Sciatic nerve (tissue), 2 donors: ENCODE measurements at regions not wholly inside any gene's neighbourhood (a gene's known extent, or its start where the extent isn't known, plus 50 kb on each side); places are given as distances from the start of the nearest gene placed in this dataset.

Experiments
- ATAC-seq: fragments of 200-7000 bp; cut with Tn5 transposase; one replicate; pipeline ENCODE4 v1.9.1; 2020; ENCODE audit warnings: mild to moderate bottlenecking, moderate library complexity
- DNase-seq: peaks from one replicate; pipeline ENCODE4 v3.0.0-alpha.2; 2020; ENCODE audit warnings: low spot score
- intact Hi-C: fragments of 100-400 bp; cut with DNase I; formaldehyde crosslinking; loops from one replicate; pipeline ENCODE4 v1.14.2; 2022
- donor health status: DM: no; HTN: no; CAD: no.
- donor health status: DM: no; HTN: no; CAD: no.

- ATAC-seq (no peak), DNase-seq (no peak)
- intact Hi-C loops: no loop called here
These were observed 350.6 kb upstream of the RAG2 start for GRCh38 chr11:36948460-36949127.

DNA sequence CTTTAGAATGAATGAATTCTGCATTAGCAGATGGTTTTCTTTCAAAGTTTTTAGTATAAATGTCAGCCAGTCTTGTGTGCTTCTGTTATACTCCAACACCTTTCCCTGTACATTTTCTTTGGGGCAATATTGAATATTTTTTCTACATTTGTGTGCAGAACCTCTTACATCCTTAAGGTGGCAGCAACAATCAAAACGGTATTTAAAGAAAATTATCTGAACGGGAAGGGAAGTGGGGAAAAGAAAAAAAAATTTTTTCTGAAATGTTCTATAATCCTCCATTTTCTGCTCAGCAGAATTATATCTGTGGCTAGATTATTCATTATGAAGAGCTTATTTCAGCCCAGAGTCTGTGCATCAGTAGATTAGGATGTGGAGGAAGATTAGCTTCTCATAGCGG, 347.3 kb upstream of the RAG2 start:
- intact Hi-C loops: no loop called here
- DNase-seq: no peak
- no peak for ATAC-seq

DNA sequence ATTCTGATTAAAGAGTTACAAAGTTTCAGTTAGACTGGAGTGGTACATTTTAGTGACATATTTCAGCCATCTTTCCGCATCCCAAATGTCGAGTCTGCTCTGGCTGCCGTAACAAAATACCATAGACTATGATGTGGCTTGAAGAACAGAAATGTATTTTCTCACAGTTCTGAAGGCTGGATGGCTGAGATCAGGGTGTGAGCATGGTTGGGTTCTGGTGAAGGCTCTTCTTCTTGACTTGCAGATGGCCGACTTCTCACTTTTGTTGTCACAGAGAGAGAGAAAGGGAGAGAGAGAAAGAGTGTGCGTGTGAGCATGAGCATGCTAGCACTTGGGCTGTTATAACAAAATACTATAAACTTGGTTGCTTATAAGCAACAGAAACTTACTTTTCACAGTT, 335.4 kb upstream of the RAG2 start:
- intact Hi-C loops: no loop called here
- ATAC-seq: no peak
- no peak for DNase-seq

- no peak for DNase-seq
- intact Hi-C loops: no loop called here
- ATAC-seq: no peak
These were observed 333.1 kb upstream of the RAG2 start for GRCh38 chr11:36931139-36931538.

DNA sequence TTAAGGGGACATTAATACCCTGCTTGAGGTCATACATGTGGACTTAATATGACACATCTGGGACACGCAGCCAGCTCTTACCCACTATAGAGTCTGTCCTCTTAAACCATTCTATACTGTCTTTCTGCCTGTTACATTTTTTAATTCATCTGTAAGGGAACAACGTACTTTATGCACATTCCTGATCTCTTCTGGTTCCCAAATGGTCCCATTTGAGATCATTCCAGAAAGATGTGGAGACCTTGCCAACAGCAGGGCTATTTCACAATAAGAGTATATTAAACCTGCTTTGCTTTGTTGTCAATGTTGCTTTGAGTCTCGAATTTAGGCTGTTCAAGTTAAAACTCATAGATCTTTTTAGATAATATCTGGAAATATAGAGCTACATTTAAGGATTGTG, 332.2 kb upstream of the RAG2 start:
- intact Hi-C loops: no loop called here
- no peak for ATAC-seq
- DNase-seq: no peak

- DNase-seq (no peak), ATAC-seq (no peak)
- intact Hi-C loops: no loop called here
These were observed 331.4 kb upstream of the RAG2 start for GRCh38 chr11:36929401-36929800.

- intact Hi-C loops: no loop called here
- DNase-seq: no peak
- ATAC-seq: no peak
These were observed 330.6 kb upstream of the RAG2 start for GRCh38 chr11:36928621-36929020.

- DNase-seq: no peak
- no peak for ATAC-seq
- intact Hi-C loops: no loop called here
These were observed 301.8 kb upstream of the RAG2 start for GRCh38 chr11:36899800-36900199.

DNA sequence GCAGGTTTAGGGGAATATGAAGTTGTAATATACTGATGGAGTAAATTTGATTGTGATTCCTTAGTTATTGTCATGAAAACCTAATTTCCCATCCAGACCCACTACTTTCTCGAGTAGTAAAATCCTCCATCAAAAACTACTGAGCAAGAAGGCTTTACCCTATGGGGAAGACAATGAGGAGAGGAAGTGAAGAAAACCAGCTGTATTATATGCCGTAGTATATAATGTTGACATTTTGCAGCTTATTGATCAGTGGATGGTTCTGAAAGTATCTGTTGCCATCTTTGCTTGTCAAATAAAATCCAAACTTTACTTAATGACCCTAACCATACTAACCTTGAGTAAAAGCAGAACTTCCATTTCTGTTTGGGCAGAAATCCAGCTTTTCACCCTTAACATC, 292.8 kb upstream of the RAG2 start:
- intact Hi-C loops: no loop called here
- ATAC-seq (no peak), DNase-seq (no peak)

DNA sequence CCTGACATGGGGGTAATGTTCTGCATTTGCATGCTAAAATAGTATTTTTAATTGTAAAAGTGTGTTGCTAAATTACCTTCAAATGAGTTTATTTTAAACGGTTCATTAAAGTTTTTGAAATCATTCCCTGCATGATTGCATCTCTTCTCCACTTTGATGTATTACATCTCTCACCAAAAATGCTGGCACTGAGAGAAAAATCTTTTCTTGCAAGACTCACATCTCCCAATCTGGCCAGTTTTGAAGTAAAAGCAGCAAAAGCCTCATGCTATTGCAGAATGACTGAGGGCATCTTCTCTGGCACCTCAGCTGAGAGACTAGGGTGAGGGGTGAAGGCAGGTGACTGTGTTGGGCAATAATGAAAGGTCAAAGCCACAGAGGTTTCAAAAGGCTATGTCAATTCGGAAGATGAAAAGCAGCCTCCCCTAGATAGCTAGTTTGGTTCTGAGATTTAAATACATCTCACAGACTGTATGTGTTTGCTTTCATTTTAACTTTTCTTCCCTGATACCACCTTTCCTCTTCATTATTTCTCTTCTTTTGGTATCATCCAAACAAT, 292.2 kb upstream of the RAG2 start:
- no peak for DNase-seq
- intact Hi-C loops: no loop called here
- ATAC-seq: no peak

- intact Hi-C loops: no loop called here
- ATAC-seq: no peak
- DNase-seq: no peak
These were observed 287.1 kb upstream of the RAG2 start for GRCh38 chr11:36885154-36885553.

DNA sequence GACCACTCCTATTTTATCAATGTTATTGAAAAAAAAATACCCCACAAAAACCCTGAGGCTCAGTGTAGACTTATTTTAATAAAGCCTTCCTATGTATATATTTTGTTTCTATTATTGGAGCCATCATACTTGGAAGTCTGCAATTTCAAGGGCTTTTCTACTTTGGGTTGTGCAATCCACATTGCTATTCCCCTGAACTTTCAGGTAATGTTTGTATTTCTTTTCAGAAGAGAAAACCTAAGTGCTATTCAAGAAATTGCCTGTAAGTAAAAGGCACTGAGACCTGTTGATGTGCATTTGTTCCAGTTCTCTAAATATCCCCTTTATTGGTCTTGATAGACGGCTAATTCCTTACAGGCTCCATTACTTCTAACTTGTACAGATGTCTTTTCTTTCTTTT, 280.7 kb upstream of the RAG2 start:
- no peak for DNase-seq
- ATAC-seq: no peak
- intact Hi-C loops: no loop called here

- intact Hi-C loops: no loop called here
- no peak for ATAC-seq
These were observed 279.1 kb upstream of the RAG2 start for GRCh38 chr11:36877149-36877548.

DNA sequence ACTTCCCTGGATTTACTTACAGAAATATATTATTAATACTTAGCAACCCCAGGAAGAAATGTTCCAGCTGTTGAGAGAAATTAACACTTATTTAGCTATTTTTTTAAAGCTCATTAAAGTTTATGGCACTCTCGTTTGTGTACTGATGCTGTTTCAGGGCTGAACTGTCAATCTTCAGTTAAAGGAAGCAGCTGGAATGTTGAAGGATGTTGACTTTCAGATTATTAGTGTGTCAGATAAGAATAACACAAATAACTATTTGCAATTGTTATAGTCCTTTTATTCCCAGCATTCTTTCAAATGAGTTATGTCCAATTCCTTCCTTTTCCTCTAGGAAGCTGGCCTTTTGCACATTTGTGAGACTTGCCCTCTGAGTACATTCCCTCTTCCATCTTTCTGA, 278.2 kb upstream of the RAG2 start:
- DNase-seq (no peak), ATAC-seq (no peak)

More at GRCh38 chr11:36877149-36877548, 279.1 kb upstream of the RAG2 start:
- DNase-seq: no peak

GRCh38 chr11:36874291-36874690, 276.3 kb upstream of the RAG2 start:
- ATAC-seq: no peak
- no peak for DNase-seq

More for the DNA sequence above, 278.2 kb upstream of the RAG2 start:
- intact Hi-C loops: no loop called here

GRCh38 chr11:36870361-36870760, 272.3 kb upstream of the RAG2 start:
- ATAC-seq: no peak
- no peak for DNase-seq
- intact Hi-C loops: no loop called here

More at GRCh38 chr11:36874291-36874690, 276.3 kb upstream of the RAG2 start:
- intact Hi-C loops: no loop called here

DNA sequence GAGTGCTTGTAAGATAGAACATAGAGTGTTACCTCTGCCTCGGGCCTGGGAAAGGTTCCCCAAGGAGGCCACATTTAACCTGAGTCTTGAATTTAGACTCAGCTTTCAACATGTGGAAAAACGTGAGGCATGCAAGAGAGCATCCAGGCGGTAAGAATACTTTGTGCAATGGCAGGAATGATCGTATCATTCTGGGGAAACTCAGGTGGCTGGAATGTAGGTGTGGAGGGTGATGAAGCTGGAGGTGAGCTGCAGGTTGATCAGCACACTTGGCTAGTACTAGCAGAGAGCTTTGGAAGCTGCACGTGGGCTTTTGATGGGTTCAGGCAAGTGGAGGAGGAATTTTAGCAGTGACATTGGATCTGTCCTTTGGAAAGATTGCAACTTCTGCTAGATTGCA, 270.3 kb upstream of the RAG2 start:
- no peak for DNase-seq
- no peak for ATAC-seq
- intact Hi-C loops: no loop called here

- intact Hi-C loops: no loop called here
- ATAC-seq: no peak
- DNase-seq: no peak
These were observed 267.8 kb upstream of the RAG2 start for GRCh38 chr11:36865846-36866245.

DNA sequence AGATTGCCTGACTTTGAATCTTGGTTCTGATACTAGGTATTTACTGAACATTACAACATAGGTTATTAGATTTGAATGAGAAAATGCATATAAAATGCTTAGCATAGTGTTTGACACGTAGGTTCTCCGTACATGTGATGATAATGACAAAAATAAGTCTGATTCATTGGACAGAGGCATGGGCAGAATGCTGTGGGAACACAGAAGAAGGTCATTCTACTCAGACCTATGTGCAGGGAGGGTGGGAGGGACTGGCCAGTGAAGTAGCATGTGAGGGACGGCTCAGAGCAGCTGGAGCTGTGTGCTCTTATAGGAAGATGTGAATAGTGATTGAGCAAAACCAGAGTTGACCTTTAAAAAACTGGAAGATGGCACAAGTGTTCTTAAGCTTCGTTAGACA, 256.8 kb upstream of the RAG2 start:
- DNase-seq (no peak), ATAC-seq (no peak)
- intact Hi-C loops: loop anchor here (5.0 kb wide), 1 partner anchor 372 kb away; no protein-coding TSS in a partner anchor

DNA sequence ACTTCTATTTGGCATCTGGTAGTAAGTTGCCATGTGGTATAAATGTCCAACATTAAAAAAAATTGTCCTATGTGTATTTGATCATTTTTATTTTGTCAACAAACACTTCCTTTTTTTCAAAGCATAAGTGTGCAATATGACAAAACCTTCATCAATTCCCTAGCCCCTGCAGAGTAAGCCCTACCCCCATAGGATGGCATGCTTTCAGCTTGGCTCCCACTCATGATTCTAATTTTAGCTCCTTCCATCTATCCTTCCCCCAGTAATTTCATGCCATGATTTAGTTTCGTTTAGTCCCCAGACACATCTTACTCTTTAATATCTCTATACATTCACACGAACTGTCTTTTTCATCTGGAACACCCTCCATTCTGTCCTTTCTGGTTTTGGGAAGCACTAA, 250.6 kb upstream of the RAG2 start:
- intact Hi-C loops: no loop called here
- ATAC-seq: no peak
- no peak for DNase-seq

DNA sequence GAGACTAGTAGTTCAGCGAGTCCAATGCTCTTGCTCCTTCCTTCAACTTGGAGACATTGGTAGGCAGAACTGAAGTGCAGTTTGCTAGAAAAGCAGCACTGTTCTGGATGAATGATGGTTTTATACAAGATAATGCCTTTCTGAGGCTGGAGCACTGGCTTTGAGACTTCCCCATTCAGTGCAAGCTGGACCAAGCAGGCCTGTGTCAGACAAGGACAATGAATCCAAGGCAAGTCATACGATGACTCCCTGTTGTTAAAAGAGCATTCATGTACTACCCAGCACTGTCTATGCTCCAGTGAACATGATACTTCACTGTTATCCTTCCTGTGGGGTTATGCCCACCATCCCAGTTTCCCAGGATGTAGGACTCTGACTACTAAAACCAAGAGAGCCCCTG, 242.3 kb upstream of the RAG2 start:
- ATAC-seq (no peak), DNase-seq (no peak)
- intact Hi-C loops: no loop called here
